HepG2 (cell line): ENCODE measurements at regions not wholly inside any gene's neighbourhood (a gene's known extent, or its start where the extent isn't known, plus 50 kb on each side); places are given as distances from the start of the nearest gene placed in this dataset.

ENCODE experiments used
- ATAC-seq: fragments of 200-7000 bp; cut with Tn5 transposase; 3 replicates; pipeline ENCODE4 v1.9.1; 2020; ENCODE audit warnings: mild to moderate bottlenecking, moderate library complexity
- BruUV-seq: library from RNA; stranded (reverse); fragments of 400-500 nt; replicated peaks from 2 replicates; lab custom pipeline; 2021; lab: Mats Ljungman, UMichigan
- CTCF ChIA-PET: fragments of 300-600 bp; formaldehyde crosslinking; extraction: SDS; loops from one replicate; lab custom pipeline; 2021; ENCODE audit warnings: low total read pairs, inconsistent platforms, low intra/inter-chr PET ratio; lab: Yijun Ruan, JAX
- POLR2A ChIA-PET: fragments of 350-600 bp; sonication (Branson Sonifier 250); formaldehyde crosslinking; loops from one replicate; lab custom pipeline; 2020; ENCODE audit warnings: antibody characterized with exemption, inconsistent platforms; lab: Yijun Ruan, JAX
- DNase-seq: peaks from one replicate; pipeline ENCODE4 v3.0.0-alpha.2; 2015; ENCODE audit warnings: low spot score
- FAIRE-seq: peaks from 3 replicates; lab custom pipeline; 2011; peaks lifted over from hg19 to GRCh38; lab: Jason Lieb, UNC
- H2AFZ ChIP-seq: one replicate; pipeline ENCODE4 v1.6.1; 2011; ENCODE audit warnings: low read length, inconsistent platforms
- H3K27ac ChIP-seq: fragments of 300-600 bp; 3 replicates; pipeline ENCODE4 v1.8.0; 2011; ENCODE audit warnings: mixed run types, mild to moderate bottlenecking, mixed read lengths, low read length, inconsistent platforms; ENCODE audit not compliant: insufficient read depth; ENCODE audit errors: extremely low read length
- H3K27me3 ChIP-seq, 2 experiments: fragments of 200-600 bp in 1 of 2; 2 replicates in 1 of 2; 3 replicates in 1 of 2; pipeline versions ENCODE4 v1.6.0 to v1.8.0; 2011; ENCODE audit warnings: low read length in 2 of 2, mild to moderate bottlenecking in 2 of 2, moderate library complexity in 2 of 2, inconsistent platforms in 1 of 2; ENCODE audit not compliant: insufficient read depth in 2 of 2, control insufficient read depth in 1 of 2
- H3K36me3 ChIP-seq, 2 experiments: fragments of 200-600 bp in 1 of 2; replicated peaks in 1 of 2; 2 replicates in 1 of 2; 3 replicates in 1 of 2; pipeline versions ENCODE4 v1.5.1 to v1.8.0; 2011; ENCODE audit warnings: low read length in 2 of 2, inconsistent platforms in 1 of 2; ENCODE audit not compliant: insufficient read depth in 2 of 2, control insufficient read depth in 1 of 2
- H3K4me1 ChIP-seq: 2 replicates; pipeline ENCODE4 v1.5.1; 2012; ENCODE audit warnings: low read length, inconsistent platforms; ENCODE audit not compliant: insufficient read depth
- H3K4me2 ChIP-seq: 2 replicates; pipeline ENCODE4 v1.6.0; 2011; ENCODE audit warnings: low read depth, low read length, inconsistent platforms
- H3K4me3 ChIP-seq, 3 experiments: fragments of 200-600 bp in 1 of 3; sonication (generic), shearing (Covaris generic) in 1 of 3; replicated peaks in 1 of 3; 2 replicates each; pipeline ENCODE4 v1.5.1; 2011 to 2016; ENCODE audit warnings: low read length in 3 of 3, inconsistent platforms in 2 of 3, low read depth in 2 of 3, mild to moderate bottlenecking in 2 of 3, control low read depth in 1 of 3, mixed read lengths in 1 of 3; ENCODE audit not compliant: insufficient read depth in 1 of 3
- H3K79me2 ChIP-seq: one replicate; pipeline ENCODE4 v1.6.1; 2011; ENCODE audit warnings: low read length, inconsistent platforms; ENCODE audit not compliant: insufficient read depth
- H3K9ac ChIP-seq: 2 replicates; pipeline ENCODE4 v1.6.0; 2011; ENCODE audit warnings: mild to moderate bottlenecking, low read depth, low read length, inconsistent platforms; ENCODE audit not compliant: insufficient read depth
- H3K9me3 ChIP-seq: 2 replicates; pipeline ENCODE4 v1.5.1; 2012; ENCODE audit warnings: mild to moderate bottlenecking, low read length
- H4K20me1 ChIP-seq: 2 replicates; pipeline ENCODE4 v1.6.0; 2011; ENCODE audit warnings: inconsistent platforms, mild to moderate bottlenecking, low read length, moderate library complexity; ENCODE audit not compliant: insufficient read depth
- BCLAF1 ChIP-seq: fragments of 450-650 bp; IDR thresholded peaks from 2 replicates; pipeline ENCODE4 v1.6.1; 2017; ENCODE audit warnings: mild to moderate bottlenecking
- E2F2 ChIP-seq: sonication (generic); formaldehyde crosslinking; IDR thresholded peaks from 2 replicates; pipeline ENCODE4 v1.4.0; 2020; ENCODE audit warnings: missing genetic modification reagents, borderline replicate concordance
- E2F5 ChIP-seq: sonication (generic); formaldehyde crosslinking; conservative IDR thresholded peaks from 2 replicates; pipeline ENCODE4 v1.4.0; 2020; ENCODE audit warnings: missing genetic modification reagents
- FOXO4 ChIP-seq: sonication (generic); formaldehyde crosslinking; conservative IDR thresholded peaks from 2 replicates; pipeline ENCODE4 v1.8.1; 2023; ENCODE audit warnings: missing genetic modification reagents
- GMEB1 ChIP-seq: sonication (generic); formaldehyde crosslinking; IDR thresholded peaks from 2 replicates; pipeline ENCODE4 v1.5.1; 2020; ENCODE audit warnings: missing genetic modification reagents, mild to moderate bottlenecking, borderline replicate concordance
- HBP1 ChIP-seq: IDR thresholded peaks from 2 replicates; pipeline ENCODE4 v1.6.1; 2016; ENCODE audit warnings: low read depth, control low read depth
- IRF1 ChIP-seq: sonication (generic); formaldehyde crosslinking; IDR thresholded peaks from 2 replicates; pipeline ENCODE4 v1.4.0; 2020; ENCODE audit warnings: low read depth, mild to moderate bottlenecking, missing genetic modification reagents
- KLF9 ChIP-seq: IDR thresholded peaks from 2 replicates; pipeline ENCODE4 v1.6.1; 2016; ENCODE audit warnings: low read depth
- MYC ChIP-seq: sonication (generic); formaldehyde crosslinking; IDR thresholded peaks from 2 replicates; pipeline ENCODE4 v1.9.0; 2021; ENCODE audit warnings: missing genetic modification reagents, borderline replicate concordance
- MYNN ChIP-seq: sonication (generic); formaldehyde crosslinking; IDR thresholded peaks from 2 replicates; pipeline ENCODE4 v1.4.0; 2020; ENCODE audit warnings: mild to moderate bottlenecking, low read depth, missing genetic modification reagents
- STAG1 ChIP-seq: sonication (generic); formaldehyde crosslinking; IDR thresholded peaks from 2 replicates; pipeline ENCODE4 v1.4.0; 2020; ENCODE audit warnings: missing genetic modification reagents
- TP53 ChIP-seq: sonication (generic); formaldehyde crosslinking; conservative IDR thresholded peaks from 2 replicates; pipeline ENCODE4 v1.4.0; 2020; ENCODE audit warnings: missing genetic modification reagents
- WGBS: methylation state at CpG from one replicate; pipeline ENCODE4 v1.1.6; 2017; ENCODE audit warnings: low lambda C conversion rate; 5-methylcytosine and 5-hydroxymethylcytosine counted together
- in situ Hi-C: cut with HindIII; loops from 2 replicates; pipeline ENCODE4 v1.10.0; 2017; ENCODE audit warnings: low pct_unique_long_range_greater_than_20kb; ENCODE audit not compliant: extremely low pct_ligation_motif_present
- intact Hi-C: fragments of 100-400 bp; cut with micrococcal nuclease; formaldehyde crosslinking; loops from one replicate; pipeline ENCODE4 v1.10.0; 2022; ENCODE audit not compliant: unreplicated experiment

GRCh38 chr16:86806838-86807351 lies 228.5 kb downstream of the FOXL1 start:
- no peaks in the 10 kb centered on the region for H4K20me1 ChIP-seq
- CTCF ChIA-PET, result no interaction called here
- H3K79me2 ChIP-seq, result no peaks in the 10 kb centered on the region
- no peak overlapping the region for H2AFZ ChIP-seq
- POLR2A ChIA-PET, result no interaction called here
- no peak for ATAC-seq
- intact Hi-C loops (no loop called here), in situ Hi-C loops (no loop called here)
- H3K4me1 ChIP-seq, result no peaks in the 10 kb centered on the region
- H3K4me3 ChIP-seq, result no peak overlapping the region
- FAIRE-seq, result no peak
- H3K27ac ChIP-seq, result no peak overlapping the region
- H3K36me3 ChIP-seq, result no peaks in the 10 kb centered on the region
- H3K4me2 ChIP-seq, result no peak overlapping the region
- peaks cover 4 to 53% of the 10 kb centered on the region in 2 experiments; a peak in 4 of 5 replicates for H3K27me3 ChIP-seq
- 32% methylated on average over 22 of the region's 22 CpGs for WGBS
- no peaks in the 10 kb centered on the region for H3K9me3 ChIP-seq
- no TSS peak for BruUV-seq
- no peak overlapping the region for H3K9ac ChIP-seq
- no peak for DNase-seq
- no peak for TF ChIP-seq GMEB1 (CRISPR knock-in tag)
- TF ChIP-seq MYNN (CRISPR knock-in tag), result no peak
- no peak for TF ChIP-seq HBP1
- TF ChIP-seq TP53, result no peak
- TF ChIP-seq E2F5, result no peak
- TF ChIP-seq E2F2 (CRISPR knock-in tag), result no peak
- TF ChIP-seq FOXO4 (CRISPR knock-in tag), result no peak
- no peak for TF ChIP-seq KLF9 (CRISPR knock-in tag)
- no peak for TF ChIP-seq STAG1 (CRISPR knock-in tag)
- TF ChIP-seq MYC (CRISPR knock-in tag), result no peak
- TF ChIP-seq BCLAF1, result no peak
- TF ChIP-seq IRF1 (CRISPR knock-in tag), result no peak
